Nucleus accumbens (tissue), 56 donors: ENCODE measurements at regions not wholly inside any gene's neighbourhood (a gene's known extent, or its start where the extent isn't known, plus 50 kb on each side); places are given as distances from the start of the nearest gene placed in this dataset.

Experiments
- DNase-seq, 56 donors: peaks; one replicate each; lab custom pipeline; 2025; lab: John Stamatoyannopoulos, UW

DNA sequence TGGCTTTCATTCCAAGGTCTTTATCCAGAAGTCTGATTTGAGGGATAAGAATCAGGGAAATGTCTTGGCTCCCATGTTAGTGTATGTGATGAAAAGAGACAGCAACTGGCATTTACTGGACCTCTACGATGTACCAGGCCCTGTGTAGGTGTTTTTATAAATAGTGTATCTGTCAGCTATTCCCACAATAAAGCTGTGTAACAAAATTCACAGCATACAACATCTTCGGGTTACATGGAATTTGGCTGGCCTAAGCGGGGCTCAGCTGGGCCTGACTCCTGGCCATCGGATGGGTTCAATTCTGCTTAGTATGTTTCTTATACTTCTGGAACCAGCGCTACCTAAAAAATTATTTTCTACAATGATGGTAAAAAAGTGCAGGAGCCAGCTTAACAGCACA is 128.2 kb downstream of the SNX5 start:
- no peak for DNase-seq

DNA sequence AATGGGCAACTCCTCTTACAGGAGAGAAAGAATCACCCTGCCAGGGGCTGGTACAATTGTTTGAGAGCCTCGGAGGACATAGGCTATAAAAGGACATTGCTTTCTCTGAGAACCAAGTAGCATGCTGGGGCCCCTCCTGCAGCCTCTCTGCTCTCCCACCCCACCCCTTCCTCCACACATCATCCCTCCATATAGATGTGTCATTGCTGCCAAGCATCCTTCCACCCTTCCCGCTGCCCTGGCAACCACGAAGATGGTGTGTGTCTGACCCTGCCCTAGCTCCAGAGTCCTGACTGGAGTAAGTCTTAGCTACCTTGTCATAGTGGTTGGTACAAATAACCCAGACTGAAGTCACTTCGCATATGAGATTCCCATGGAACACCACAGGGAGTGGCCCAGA is 129.7 kb downstream of the SNX5 start:
- DNase-seq, result no peak

DNA sequence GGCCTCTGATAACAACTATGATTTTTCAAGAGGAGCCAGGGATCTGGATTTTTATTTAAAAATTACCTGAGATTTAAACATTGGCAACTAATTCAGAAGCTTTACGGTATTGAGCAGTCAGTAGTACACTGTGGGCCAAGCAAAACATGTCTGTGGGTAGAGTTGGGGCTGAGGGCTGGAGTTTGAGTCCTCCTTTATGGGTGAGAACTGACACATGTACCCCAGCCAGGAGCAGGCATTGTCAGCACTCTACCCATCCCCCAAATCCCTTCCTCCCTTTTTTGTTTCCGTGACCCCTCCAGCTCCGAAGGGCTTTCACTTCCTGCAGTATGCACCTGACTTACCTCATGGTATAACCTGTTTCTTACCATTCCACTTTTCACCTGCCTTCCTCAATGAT is 131.4 kb downstream of the SNX5 start:
- DNase-seq, result no peak

DNA sequence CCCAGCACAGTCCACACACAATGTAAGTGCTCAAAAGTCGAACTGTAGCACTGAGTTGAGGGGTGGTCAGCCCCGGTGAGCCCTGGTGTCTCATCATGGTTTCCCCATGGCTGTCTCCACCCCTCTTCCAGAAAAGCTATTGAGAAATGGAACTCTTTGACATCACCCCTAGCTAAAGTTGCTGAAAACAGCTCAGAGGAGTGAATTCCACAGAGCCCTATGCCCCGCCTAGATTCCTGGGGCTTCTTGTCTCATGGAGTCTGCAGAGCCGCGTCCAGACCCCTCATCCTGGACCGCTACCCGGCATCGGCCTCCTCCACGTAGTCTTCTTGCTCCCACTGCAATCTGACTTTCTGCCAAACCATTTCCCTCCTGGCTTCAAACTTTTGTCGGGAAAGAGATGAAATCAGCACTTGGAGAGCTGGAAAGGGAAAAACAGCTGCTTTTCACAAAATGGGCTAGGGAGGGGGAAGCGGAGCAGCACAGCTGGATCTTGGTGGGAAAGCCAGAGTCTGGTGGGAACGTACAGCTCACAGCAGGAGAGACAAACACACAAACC is 132.2 kb downstream of the SNX5 start:
- DNase-seq, result no peak

DNA sequence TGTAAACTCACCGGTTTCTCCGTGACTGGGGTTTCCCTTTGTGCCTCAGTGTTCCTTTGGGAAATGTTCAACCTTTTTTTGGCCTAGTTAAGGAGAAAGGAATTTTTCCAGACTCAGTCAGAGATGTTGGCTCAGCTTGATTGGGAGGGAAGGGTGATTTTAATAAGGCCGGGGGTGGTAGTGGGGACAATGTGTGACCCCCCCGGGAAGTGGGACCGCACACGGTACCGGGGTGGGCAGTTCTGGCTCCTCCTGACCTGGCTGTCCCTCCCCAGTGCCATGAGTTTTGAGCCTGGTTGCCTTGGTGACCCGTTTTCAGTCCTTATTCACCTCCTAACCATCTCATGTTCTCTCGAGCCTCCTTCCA is 132.7 kb downstream of the SNX5 start:
- no peak for DNase-seq

DNA sequence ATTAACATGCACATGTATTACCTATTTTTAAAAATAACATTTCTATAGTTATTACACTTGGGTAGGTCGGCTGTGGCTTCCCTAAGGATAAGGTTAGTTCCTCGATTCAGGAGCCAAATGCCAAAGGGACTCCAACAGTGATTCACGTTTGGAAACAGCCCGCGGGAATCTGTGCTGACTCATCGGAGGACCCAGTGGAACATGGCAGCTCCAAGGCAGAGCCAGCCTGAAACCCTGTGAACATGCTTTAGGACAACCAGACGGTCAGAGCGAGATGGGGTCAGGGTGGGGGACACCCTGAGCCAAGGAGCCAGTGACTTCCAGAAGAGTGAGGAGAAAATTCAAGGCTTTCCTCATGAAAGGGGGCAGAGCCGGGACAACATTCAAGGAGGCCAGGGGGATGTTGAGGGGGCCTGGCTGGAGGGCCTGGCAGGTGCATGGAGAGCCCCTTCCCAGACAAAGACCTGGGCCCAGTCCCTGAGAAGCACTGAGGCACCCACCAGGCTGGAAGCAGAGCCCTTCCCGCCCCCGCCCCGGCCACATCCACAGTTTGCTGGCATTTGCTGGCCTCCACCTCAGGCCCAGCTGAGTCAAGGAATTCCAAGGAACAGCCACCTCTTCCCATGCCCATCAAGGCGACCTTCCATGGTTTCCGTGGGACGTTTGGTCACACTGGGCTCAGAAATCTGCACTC is 133.2 kb downstream of the SNX5 start:
- no peak for DNase-seq

DNA sequence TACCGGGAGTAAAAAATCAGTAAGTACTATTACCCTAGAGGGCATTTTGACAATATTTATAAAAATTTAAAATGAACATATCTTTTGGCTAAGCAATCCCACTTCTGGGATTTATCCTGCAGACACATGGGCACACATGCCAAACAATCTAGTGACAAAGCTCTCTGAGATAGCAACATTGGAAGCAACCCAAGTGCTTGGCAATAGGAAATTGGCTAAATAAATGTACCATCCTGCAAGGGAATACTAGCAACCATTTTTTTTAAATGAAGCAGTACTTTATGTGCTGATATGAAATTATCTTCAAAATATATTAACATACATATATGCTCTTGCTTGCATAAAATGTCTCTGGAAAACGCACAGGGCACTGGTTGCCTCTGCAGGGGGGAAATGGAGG is 133.8 kb downstream of the SNX5 start:
- no peak for DNase-seq

DNA sequence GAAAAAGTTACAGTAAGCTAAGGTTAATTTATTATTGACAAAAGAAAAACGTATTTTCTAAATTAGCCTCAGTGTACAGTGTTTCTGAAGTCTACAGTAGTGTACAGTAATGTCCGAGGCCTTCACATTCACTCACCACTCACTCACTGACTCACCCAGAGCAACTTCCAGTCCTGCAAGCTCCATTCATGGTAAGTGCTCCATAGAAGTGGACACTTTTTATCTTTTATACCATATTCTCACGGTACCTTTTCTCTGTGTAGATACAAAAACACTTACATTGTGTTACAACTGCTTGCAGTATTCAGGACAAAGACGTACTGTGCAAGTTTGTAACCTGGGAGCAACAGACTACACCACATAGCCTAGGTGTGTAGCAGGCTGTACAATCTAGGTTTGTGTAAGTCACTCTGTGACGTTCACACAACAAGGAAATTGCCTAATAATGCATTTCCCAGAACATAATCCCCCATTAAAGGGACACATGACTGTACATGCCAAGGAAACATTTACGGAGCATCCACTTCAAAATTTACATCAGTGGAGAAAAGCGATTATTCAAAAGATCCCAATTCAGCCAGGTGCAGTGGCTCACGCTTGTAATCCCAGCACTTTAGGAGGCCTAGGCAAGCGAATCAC is 133.4 kb downstream of the BANF2 start:
- no peak for DNase-seq

DNA sequence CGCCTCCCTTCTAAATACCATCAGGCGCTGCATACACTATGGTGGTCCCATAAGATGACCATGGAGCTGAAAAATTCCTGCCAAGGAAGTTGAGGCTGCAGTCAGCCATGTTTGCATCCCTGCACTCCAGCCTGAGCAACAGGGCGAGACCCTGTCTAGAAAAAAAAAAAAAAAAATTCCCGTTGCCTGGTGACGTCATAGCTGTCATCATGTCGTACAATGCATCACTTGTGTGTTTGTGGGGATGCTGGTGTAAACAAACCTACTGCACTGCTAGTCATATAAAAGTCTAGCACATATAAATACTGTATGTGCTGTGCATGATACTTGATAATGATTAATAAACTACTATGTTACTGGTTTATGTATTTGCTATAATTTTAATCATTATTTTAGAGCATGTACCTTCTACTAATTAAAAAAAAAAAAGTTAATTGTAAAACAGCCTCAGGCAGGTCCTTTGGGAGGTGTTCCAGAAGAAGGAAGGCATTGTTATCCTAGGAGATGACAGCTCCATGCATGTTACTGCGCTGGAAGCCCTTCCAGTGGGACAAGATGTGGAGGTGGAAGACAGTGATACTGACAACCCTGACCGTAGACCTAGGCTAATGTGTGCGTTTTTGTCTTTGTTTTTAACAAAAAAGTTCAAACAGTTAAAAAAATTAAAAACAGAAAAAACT is 132.6 kb downstream of the BANF2 start:
- DNase-seq, result no peak

DNA sequence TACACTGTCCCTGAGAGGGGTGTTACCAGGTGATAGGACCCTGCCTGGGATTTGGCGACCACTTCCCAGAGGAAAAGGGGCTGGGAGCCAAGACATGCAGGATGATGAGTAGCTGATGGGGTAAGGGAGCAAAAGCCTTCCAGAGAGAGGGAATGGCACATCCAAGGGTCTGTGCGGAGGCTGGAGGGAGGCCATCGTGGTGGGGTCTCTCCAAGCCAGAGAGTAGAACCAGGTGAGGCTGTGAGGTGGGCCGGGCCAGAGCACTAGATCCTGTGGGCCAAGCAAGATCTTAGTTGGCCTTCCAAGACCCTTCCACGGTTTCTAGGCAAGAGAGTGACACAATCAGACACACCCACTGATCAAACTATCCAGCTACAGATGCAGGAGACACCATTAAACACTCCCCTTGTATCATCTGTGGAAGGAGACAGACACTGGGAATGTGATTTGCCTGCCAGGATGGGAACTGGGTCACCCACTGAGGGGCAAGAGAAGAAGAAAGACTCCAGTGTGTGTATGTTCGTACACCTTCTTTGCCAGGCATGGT is 128.9 kb downstream of the BANF2 start:
- no peak for DNase-seq

DNA sequence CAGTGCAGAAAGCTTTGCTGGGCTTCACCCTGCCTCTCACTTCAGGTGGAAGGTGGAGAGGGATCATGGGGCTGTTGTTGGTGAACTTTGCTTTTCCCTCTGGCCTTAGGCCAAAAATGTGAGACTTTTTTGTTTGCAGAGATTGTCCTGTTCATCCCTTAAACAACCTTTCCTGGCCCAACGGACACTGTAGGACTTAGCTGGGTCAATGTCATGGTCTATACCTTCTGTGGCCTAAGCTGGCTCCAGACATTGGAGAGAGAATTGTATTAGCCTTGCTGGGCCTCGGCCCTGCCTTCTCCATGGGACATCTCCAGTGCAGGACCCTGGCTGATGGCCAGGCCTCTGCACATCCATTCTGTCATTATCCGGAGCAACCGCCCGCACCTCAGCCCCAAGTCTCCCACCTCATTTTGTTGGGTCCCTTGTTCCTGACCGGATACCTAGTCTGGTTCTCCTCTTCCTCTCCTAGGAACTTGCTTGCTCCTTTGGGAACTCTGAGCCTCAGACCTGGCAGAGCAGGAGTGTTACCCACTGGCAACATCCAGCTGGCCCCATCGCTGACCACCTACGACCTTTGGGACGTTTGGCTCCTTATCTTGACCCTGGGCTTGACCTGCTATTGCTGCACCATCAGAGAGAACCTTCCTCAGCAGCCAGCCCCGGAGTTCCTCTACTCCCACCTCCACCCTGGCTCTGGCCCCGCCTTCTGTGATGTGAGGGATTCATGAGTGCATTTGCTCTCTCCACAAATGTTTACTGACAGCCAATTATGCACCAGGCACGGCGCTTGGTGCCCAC is 128.2 kb downstream of the BANF2 start:
- no peak for DNase-seq

DNA sequence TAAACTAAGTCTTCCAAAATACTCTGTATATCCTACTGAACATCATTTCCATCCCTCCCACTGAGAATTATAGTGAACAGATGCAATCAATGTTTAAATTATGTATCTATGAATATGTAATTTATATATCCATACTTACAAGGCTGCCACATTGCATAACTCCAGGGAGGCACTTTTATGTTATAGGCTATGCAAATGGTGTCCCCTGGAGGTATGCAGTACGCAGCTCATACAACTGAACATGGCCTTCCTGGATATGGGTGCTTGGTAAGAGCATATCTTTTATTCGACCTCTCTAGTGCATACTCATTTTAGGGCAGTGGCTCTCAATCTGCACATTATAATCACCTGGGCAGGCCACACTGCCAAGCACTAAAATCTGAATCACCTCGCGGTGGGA is 127.3 kb downstream of the BANF2 start:
- no peak for DNase-seq

DNA sequence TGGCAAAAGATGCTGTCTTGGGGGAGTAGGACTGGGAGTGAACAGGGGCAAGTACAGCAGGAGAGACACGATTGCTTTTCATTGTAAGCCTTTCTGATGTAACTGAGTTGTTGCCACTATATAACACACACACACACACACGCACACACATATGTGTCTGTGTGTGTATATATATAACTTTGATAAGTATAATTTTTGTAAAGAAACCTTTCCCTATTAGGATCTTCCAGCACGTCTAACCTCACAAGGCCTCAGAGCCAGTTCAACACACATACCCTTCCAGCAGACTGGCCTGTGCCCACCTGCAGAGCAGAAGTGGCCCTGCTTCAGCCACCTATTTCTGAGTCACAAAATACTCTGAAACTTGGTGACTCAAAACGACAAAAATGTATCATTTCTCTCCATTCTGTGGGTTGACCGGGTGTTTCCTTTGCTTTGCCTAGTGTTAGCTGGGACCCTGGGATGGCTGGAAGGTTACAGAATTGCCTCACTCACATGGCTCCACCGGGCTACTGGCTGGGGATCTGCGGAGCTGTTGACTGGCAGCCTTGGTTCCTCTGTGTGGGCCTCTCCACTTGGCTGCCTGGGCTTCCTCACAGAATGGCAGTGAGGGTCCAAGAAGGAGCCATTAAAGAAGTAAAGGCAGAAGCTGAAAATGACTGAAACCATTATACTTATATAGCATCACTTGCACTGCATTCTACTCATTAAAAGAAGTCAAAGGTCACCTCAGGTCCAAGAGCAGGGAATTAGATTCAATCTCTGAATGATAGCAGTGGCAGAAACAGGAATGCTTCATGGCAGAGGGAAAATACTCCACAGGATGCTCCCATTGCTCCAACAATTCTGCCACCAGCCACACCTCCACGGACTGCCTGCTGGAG is 126.4 kb downstream of the BANF2 start:
- no peak for DNase-seq

DNA sequence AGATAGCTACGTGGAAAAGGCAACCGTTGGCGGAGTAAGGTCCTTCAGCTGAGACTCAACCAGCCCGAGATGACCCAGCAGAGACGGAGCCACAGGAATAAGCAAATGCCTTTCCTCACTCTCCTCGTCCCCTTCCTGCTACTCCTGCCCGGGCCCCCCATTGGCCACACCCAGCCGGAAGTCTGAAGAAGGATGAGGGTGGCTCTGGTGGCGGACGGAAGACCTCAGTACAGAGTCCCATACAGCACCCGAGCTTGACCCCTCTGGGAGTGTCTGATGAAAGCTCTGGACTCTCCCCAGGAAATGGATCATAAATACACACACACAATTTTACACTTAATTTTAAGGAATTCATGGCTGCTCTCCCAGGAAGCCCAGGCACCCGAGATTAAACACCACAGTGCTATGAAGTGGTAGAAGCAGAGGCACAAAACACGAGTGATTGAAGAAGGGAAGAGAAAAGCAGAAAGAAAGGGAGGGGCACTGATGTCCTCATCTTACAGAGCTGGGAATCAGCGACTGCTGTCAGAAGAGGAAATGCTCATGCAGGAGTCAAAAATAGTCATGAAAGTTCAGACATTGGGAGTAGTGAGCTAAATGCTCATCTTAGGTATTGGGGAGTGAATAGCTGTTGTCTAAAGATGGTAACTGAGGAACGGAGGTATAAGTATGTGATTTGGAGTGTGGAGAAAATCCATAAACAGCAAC is 125.6 kb downstream of the BANF2 start:
- no peak for DNase-seq

DNA sequence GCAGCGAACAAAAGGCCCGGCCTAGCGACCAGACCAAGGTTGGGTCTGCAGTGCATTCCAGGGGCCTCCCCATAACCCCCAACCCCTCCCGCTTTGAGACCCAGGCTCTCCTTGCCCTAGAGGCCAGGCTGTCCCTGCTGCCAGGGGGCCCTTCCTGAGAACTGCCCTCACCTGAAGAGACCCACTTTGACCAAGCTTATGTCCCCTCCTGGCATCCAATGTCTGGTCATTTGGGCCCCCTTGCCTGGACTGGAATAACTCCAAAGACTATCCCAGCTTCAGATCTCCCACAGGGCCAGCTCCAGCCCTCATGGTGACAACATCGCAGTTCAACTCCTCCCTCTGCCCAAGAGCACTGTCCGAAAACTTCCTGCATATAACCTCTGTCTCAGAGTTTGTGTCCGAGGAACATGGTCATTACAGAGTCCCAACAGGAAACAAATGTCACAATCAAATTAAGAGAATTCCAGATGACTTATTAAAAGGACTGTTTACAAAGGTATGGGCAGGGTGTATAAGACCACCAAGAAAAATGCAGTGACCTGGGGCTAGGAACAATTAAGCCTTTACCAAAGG is 125.0 kb downstream of the BANF2 start:
- no peak for DNase-seq

DNA sequence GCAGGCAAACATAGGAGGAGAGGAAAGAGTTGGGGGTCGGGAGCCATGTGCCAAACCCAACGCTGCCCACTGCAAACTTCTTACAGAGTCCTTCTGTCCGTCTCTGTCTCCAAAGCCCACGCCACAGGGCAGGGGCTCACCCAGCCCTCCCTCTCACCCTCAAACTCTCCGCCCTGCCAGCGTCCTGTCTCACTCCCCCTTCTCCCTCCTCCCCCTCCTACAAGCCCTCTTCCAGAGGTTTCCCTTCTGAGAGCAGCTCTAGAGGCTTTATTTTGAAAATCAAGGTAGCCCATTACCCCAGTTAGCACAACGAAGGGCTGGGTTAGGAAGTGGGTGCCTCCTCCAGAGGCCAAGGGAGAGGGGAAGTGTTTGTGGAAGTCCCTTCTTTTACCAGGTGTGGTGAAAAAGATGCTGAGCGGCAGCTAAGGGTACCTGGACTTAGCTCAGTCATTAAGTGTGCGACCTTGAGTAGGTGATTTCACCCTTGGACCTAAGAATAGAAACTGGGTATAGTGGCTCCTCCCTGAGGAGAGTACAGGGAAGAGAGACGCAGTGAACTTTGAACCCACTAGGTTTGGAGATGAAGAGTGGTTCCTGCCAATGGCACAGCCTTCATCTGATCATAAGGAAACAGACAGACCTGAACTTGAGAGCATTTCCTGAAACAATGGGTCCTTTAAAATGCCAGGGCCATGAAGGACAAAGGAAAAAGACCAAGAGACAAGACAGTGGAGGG is 123.8 kb downstream of the BANF2 start:
- DNase-seq, result no peak

DNA sequence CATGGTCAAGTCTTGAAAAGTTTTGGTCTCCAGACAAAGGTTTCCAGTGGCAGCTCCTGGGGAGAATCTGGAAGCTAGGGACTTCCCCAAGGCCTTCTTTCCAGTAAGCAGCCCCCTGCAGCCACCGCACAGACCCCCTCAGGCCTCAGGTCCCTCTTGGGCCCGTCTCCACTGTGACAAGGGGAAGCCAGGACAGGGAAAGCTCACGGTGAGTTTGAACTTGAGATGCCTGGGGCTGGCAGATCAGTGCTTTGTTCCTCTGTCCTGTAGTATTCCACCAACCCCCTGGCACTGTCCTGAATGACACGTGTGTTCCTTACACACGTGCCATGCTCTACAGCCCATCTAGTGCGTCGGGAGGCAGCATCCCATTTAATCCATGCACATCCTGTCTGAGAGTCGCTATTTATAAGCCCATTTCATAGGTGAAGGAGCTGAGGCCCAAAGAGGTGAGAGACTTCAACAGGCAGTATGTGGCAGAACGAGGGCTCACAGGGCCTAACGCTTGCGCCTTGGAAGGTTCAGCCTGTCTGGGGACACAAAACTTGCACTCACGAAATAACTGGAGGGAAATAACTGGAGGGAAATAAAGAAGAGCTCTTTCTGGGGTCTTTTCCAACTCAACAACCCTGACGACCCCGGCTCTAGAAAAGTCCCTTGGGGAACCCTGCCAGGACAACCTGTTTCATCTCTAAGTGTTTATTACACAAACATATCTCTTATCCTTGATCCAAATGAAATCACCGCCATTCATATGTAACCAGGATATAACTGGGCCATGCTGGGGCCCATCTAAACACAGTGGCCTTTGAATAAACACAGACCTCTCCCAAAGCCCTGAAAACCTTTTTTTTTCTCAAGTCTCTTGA is 123.0 kb downstream of the BANF2 start:
- no peak for DNase-seq
